ENCODE measurements at regions not wholly inside any gene's neighbourhood (a gene's known extent, or its start where the extent isn't known, plus 50 kb on each side); places are given as distances from the start of the nearest gene placed in this dataset.

DNA sequence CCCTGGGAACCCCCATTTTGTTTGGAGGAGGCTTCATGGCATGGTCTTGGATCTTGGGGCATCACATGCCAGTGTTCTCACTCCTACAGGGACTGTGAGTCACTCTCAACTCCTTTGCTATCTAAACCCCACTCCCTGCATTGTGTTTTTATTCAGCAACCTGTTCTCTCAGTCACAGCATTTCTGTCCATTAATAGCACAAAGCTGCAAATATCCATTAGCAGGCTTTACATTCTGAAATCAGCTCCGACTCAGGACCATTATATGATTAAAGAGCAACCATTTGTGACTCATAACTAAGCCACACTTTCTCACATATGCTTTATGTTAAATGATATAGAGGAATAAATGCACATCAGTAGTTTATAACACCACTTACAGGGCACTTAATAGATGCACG, 462.1 kb upstream of the BRINP1 start:
- DNase-seq (ENCODE audit: low read depth in 2 of 2) = no peak

DNA sequence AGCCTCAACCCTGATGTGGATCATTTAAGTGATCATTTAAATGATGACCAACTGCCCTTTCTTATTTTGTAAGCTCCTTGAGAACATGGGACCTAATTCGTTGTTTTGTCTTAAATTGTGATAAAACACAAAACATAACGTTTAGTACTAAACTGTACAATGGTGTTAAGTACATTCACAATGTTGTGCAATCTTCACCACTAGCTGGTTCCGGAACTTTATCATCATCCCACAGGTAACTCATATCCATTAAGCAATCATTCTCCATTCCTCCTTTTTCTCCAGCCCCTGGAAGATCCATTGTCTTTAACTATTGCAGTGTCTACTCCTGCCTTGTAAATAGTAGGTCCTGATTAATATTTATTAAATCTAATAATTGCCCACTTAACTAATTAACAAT, 460.5 kb upstream of the BRINP1 start:
- DNase-seq (ENCODE audit: low read depth in 2 of 2) = no peak

DNA sequence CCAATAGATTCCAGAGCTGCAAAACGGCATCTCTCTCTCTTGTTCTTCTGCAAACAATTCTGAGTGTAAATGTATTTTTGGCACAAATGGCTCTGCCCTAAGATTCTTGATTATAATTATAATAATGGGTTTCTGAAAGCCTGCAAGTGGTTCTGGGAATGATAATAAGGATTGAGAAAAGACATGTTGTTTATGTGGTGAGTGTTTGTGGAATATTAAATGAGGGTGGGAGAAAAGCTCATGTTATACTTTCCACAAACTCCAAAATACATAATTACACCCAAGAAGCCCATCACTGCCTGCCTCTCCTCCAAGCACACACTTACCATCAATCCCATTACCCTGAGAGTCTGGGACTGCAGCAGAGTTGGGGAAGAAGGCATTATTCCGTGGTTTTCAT, 460.0 kb upstream of the BRINP1 start:
- no peak for DNase-seq (ENCODE audit: low read depth in 2 of 2)

DNA sequence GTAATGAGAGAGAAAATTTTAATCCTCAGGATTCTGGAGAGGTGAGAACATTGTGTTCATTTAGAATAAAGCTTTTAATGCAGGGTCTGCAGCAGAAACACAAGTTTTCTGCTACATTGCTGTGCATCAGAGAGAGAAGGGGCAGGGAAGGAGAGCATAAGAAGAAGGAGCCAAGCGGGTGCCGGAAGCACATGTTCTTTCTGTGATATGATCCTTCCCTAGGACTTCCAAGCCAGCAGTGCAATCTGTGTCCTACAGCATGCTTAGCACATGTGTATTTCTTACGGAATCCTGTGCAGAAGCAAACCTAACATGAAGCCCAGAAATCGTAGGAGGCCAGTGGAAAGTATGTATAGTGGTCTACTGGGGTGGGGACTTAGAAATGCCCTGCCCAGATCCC, 458.3 kb upstream of the BRINP1 start:
- DNase-seq (ENCODE audit: low read depth in 2 of 2) = no peak

DNA sequence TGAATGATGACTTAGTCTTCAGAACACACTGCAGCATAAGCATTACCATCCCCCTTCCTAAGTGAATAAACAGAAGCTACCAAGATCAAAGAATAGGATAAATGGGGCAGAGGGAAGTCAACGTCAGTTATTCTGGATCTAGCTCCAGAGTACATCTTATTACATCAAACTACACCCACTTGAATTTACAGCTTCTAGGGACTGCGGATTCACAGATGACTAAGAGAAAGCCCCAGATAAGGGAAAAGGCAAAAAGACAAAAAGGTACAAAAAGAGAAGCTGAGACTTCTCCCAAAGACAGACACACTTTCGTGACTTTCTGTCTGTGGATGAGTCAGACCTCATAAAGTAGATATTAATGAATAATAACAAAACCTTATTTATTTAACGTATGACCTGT, 457.9 kb upstream of the BRINP1 start:
- no peak for DNase-seq (ENCODE audit: low read depth in 2 of 2)

DNA sequence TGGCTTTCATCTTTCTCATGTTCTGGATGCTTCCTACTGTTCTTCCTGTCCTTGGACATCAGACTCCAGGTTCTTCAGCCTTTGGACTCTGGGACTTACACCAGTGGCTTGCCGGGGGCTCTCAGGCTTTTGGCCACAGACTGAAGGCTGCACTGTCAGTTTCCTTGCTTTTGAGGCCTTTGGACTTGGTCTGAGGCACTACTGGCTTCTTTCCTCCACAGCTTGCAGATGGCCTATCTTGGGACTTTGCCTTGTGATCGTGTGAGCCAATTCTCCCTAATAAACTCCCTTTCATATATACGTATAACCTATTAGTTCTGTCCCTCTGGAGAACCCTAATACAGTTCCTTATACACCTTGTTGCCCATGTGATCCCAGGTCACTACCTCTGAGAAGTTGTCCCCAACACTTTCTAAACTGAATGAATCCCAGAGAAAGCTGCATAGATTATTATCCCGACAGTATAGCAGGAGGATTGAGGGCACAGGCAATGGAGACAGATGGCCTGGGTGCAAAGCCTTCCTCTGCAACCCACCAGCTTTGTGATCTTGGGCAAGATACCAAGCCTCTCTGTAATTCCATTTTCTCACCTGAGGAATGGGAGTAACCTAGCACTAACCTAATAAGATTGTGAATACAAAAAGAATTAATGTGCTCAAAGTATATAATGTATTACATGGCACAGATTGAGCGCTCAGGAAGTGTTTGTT, 449.6 kb upstream of the BRINP1 start:
- no peak for DNase-seq (ENCODE audit: low read depth in 2 of 2)

DNA sequence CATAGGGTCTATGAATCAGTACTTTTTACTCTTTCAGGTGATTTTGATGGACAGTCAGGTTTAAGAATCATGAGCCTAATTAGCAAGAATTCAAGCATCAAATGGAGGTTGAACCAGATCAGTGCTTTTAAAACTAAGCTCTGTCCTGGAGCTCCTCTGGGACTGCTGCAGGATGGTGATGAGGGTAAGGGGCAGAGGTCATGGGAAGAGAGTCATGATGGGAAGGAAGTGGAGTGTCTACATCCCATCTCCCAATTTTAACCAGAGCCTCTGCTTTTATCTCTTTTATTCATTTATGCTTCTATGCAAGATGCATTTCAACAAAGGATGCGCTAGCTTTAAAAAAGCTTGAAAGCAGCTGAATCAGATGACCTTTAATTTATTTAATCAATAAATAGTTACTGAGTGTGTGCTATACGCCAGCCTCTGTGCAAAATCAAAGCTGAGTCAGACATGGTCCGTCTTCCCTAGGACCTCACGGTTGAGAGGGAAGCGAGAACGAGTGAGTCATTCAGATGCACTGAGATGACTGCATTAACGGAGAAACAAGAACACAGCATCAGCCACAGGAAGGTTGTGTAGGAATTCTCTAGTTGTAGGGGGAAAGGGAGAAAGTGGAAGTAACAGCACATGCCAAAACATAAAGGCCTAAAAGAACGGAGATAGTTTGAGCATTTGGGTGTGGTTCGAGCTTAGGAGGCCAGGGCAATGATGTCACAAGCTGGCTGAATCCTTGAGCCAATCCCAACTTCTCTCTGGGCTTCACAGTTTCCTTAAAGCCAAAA, 441.6 kb upstream of the BRINP1 start:
- no peak for DNase-seq (ENCODE audit: low read depth in 2 of 2)

DNA sequence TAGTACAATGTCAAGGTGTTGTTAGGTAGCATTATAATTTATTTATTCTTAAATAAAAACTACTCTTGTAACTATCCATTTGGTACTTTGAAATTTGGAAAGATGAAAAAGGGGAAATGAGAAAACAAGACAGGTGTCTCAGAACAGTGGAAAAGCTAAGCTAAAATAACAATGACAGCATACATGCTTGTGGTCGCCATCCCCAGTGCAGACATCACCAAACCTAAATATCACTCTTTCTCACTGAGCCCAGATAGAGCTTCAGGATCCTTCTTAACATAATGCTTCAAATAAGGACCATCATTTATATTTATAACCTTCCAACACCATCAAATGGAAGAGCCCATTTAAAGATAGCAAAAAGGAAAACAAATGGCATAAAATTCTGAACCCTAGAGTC, 434.4 kb upstream of the BRINP1 start:
- no peak for DNase-seq (ENCODE audit: low read depth in 2 of 2)

DNA sequence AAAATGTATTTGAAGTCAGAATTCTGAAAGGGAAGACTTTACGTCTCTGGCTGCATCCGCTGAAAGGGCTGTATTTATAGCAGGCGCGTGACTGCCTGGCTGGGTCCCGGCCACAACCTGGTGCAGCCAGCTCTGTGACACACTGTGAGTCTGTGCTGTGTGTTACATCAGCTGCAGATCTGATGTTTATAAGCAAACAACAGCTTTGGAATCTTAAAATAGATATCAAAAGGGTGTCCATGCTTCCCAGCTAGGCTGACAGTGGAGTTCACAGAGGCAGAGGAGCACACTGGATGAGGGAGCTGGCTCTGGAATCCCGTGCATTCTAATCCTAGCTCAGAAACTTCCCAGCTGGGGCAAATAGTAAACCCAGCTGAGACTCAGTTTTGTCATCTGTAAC, 433.4 kb upstream of the BRINP1 start:
- no peak for DNase-seq (ENCODE audit: low read depth in 2 of 2)

DNA sequence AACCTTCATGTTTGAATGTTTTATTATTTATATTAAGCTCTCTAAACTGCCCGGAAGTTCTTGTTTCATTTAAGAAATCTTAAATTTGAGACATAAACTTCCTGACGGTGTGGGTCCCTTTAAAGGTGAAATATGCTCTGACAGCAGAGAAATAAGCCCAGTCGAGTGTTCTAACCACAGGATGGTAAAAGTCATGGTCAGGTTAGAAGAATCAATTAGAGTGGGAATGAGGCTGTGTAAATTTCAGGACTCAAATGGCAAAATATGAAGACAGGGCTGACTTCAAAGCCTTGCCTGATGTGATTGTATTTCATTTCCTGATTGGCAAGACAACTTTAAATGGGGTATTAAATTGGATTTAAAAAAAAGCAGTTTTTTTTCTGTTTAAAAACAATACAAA, 432.9 kb upstream of the BRINP1 start:
- DNase-seq (ENCODE audit: low read depth in 2 of 2) = no peak

DNA sequence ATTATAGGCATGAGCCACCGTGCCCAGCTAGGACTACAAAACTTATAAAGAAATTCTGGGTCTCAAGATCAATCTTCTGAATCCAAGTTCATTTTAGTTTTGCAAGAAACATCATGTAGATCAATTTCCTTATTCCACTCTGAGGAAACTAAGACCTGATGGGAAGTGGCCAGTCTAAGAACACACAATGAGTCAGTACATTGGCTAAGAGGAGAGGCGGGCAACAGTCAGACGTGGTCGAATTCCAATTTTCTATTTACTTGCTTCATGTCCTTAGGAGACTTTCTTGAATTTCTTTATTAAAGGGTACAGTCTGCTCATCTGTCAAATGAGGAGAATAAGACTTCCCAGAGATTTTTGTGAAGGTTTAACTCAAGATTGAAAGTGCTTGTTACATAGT, 432.1 kb upstream of the BRINP1 start:
- no peak for DNase-seq (ENCODE audit: low read depth in 2 of 2)

DNA sequence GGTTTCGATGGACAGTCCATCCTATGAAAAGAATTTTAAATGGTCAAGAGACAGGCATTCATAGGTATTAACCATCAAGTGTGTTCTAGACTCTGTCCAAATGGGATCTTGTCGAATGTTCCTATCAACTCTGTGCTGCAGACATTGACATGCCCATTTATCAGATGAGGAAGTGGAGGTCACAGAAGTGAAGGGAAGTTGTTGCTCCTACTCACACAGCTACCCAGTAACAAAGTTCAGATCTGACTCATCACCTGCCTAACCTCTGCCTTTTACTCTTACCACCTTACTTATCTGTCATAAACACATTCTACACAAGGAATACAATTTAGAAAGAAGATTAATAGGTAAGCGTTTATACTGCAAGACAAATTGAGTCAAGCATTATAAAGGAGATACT, 426.2 kb upstream of the BRINP1 start:
- DNase-seq (ENCODE audit: low read depth in 2 of 2) = no peak

DNA sequence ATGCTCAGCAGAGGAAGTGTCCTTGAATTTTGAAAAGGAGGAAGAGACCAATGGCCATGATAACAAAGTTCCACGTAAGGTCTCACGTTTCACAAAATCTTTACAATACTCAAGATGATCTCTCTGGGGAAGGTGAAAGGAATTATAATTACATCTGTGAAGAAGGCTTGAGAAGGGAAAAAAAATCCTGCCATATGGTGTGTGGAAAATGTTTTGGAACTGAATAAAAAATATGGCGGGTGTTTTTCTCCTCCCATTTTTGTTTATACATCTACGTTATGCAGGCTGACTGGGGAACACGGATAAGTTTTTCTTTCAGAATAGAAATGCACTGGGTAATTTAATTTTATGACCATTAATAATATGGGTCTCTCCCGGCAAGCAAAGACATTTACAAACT, 425.6 kb upstream of the BRINP1 start:
- no peak for DNase-seq (ENCODE audit: low read depth in 2 of 2)

DNA sequence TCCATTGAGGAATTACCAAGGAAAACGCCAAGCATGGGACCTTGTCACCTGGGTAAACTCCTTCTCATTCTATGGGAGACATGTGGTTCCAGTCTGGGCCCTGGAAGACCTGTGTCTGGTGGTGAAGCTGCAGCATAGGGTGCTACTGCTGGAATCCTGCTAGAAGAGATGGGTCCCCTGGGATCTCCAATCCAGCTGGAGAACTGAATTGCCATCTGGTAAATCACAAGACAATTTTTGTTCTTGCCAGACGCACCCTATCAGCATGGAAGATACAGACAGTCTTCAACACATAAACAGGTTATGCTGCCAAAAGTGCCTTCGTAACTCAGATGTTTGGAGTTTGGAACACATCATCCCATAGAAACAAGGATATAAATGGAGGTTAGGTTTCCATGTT, 424.0 kb upstream of the BRINP1 start:
- no peak for DNase-seq (ENCODE audit: low read depth in 2 of 2)

DNA sequence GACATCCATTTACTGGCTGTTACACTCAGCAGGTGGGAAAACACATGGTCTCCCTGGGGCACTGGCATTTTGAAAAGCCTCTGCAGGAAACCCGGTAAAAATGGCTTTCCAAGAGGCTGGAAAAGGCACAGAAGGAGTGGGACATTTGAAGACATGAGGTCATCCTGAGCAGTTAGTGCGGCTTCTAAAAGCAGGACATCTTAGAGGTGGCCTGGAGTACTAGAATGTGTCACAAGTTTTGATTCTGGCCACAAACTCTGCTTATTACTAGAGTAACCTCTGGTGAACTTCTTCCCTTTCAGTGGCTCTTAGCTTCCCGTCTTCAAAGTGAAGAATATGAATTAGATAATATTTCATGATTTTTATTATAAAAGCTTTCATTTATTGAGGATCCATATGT, 423.0 kb upstream of the BRINP1 start:
- no peak for DNase-seq (ENCODE audit: low read depth in 2 of 2)

DNA sequence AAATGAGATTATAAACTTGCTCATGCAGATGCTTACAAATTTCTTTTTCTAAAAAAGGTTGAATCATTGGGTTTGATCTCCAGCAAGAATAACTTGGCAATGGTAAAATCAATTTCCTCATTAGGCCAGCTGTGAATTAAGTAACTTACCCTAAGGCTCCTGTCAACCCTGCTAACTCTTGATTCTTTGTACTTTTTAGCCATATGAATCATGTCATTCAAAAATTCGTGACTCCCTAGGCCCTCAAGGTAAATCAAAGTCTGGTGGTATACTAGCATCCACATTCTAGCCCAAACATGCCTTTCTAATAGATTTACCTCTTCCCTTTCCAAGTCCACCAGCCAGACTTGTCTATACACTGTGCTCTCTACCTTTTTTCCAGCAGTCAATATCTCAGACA, 420.8 kb upstream of the BRINP1 start:
- DNase-seq (ENCODE audit: low read depth in 2 of 2) = no peak

DNA sequence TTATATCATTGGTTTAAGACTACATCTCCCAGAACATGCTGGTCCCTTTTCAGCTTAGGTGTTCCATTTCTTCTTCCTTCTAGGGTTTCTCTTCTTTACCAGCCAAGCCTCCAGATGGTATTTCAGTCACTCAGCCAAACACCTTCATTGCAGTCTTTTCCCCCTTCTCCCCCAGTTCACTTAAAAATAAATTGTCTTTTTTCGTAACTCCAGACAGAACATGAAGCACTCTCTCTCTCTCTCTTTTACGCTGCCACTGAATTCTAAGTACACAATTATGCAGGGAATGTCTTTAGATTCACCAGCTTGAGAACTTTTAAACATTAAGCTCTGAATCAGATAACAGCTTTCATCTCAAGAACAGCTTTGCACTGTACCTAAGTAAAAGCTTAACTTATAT, 419.7 kb upstream of the BRINP1 start:
- DNase-seq (ENCODE audit: low read depth in 2 of 2) = no peak

DNA sequence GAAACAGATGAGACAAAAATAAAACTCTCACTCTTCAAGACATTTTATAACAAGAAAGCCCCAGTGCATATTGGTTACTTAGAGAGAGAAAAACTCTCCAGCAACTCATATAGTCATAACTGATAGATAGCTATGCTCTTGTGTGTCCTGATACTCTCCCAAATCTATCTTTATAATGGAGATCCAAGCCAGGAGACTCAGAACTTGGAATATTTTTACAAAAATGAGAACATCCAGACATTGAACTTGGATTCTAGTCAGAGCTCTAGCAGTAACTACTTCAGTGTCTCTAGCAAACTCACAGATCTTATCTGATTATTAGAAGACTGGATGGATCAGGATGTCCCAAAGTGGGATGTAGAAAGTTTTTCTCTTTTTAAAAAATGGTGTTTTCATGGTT, 412.7 kb upstream of the BRINP1 start:
- no peak for DNase-seq (ENCODE audit: low read depth in 2 of 2)

DNA sequence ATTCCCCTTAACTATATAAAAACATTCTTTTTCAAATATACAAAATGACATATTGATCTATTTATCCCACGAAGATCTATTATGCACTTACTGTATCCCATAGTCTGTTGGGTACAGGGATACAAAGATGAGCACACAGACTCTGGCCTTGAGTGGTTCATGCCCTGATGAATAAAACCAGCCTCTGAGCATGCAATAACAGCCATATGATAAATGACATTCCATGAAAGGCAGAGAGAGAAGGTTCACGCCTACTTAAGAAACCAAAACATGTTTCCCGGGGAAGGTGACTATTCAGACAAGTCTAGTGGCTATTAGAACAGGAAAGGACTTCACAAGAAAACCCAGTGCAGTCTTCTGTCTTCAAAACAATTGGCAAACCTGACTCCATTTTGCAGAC, 406.2 kb upstream of the BRINP1 start:
- DNase-seq (ENCODE audit: low read depth in 2 of 2) = no peak

DNA sequence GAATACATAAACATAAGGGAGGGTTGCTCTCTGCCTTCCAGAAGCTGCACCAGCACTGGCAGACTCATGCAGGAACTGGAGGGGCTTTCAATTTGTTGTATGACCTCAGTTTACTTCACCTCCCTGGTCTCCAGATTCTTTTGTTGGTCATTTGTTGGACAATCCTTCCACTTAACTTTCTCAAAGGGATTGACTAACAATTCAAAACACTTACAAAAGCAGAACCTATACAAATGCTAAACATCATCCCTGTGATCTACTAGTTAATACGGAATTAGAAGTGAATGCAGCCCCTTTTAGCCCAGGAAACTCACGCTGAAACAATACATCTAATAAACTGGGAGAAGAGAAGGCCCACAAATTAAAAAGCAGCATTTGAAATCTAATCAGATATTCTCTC, 404.6 kb upstream of the BRINP1 start:
- no peak for DNase-seq (ENCODE audit: low read depth in 2 of 2)

DNA sequence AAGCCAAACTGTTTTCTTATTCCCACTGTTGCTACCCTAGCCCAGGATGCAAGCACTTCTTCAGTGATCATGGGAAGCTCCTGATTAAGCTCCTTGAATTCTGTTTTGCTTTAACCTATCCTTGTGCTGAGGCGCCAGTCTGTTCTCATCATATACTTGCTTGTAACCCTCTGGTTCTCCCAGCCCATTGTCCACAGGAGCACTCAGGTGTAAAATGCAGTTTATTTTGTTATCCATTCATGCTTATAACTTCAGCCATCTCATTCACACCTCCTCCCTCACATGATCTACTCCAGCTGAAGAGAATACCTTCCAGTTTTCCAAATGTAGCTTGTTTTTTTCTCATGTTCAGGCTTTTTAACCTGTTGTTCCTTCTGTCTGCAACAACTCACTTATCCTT, 402.1 kb upstream of the BRINP1 start:
- DNase-seq (ENCODE audit: low read depth in 2 of 2) = no peak

DNA sequence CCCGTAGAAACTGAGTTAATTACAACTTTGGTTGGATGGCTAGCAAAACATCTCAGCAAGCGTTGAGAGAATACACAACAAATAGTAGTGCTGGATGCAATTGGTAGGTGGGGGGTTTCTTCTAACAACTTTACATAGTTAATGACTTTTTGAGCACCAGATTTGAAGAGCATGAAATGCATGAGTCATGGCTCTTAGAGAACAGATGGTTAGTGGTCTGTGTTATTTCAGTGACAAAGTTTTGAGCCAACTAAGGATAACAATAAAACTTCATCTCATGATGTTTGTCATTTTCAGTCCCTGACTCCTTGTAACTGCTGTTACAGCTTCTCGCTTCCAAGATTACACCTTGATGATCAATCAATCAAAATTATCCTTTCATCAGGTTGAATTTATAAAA, 399.0 kb upstream of the BRINP1 start:
- no peak for DNase-seq (ENCODE audit: low read depth in 2 of 2)

DNA sequence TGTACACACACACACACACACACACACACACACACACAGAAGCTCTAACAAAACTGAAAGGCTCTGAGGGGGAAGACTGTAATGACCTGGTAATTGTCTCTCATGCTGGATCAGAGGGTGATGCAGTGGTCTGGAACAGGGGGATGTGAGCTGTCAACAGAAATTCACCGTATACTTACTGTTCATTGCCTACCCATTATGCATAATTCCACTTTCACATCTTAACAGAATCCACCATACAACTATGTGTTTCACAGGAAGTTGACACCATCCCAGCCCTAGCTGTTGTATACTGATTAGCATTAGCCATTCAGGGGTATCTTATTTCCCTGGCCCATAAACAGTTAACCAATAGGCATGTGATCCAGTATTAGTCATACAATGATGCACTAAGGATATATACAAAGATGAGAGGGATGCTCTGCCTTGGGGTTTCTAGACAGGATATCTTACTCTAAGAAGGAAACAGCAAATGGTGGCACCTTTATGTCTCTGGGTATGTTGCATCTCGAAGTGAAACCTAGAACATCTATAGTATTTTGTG, 396.5 kb upstream of the BRINP1 start:
- DNase-seq (ENCODE audit: low read depth in 2 of 2) = no peak

Measured in stimulated activated CD8-positive, alpha-beta memory T cell treated with anti-CD3 and anti-CD28 coated beads, Interleukin-2, amount 100 ng/mL, for 48 hours (primary cell).